GDM1 (cell line): ENCODE measurements at regions not wholly inside any gene's neighbourhood (a gene's known extent, or its start where the extent isn't known, plus 50 kb on each side); places are given as distances from the start of the nearest gene placed in this dataset.
"Not testable (repeated sequence)": the region's sequence is repeated elsewhere in the genome, so short reads cannot be mapped to it uniquely, and the experiment has no call there.

Experiments used
- DNase-seq: peaks from one replicate; lab custom pipeline; 2025; lab: John Stamatoyannopoulos, UW

DNA sequence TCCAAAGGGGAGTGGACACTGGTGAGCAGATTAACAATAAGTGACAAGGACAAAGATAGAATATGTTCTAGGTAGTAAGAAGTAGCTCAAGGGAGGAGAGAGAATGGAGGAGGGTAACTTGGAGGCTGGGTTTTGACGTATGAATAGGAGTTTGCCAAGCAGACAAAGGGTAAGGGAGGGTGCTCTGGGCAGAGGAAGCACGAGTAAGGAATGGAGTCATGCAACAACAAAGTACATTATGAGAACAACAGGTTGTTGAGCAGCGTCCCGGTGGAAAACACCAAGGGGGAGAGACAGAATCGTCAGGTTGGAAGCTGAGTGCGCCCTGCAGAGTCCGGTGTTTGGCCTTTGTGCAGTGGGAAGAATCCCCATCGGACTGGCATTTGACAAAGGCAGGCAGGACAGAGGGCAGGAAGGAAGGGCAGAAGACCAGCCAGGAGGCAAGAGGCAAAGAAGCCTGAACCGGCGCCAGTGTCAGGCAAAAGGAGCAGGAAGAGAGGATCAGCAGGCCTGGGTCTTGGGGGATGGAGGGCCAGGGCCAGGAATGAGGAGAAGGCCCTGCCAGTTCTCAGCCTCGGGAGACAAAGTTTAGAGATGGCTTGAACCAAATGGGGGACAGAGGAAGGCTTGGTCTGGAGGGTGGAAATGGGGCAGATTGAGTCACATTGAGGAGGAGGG lies 134.3 kb upstream of the TNRC6C start:
- no peak for DNase-seq

DNA sequence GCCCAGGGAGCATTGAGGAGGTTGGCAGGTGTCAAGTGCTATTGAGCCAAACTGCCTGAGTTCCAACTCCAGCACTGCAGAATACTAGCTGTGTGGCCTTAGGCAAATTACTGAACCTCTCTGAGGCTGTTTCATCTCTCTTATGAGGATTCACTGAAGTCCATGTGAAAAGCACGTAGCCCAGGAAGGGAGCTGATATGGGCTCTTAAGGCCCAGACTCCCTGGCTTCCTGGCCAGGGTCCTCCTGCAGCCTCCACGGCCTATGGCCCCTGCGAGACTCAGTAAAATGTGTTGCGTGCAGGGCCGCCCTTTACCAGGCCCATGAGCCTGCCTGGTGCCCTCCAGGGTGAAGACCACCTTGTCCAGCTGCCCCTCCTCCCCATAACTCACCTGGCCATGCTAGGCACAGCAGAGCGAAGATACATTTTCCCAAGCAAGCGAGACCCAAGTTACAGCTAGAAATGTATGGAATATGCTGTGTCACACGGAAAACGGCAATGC lies 133.7 kb upstream of the TNRC6C start:
- no peak for DNase-seq

DNA sequence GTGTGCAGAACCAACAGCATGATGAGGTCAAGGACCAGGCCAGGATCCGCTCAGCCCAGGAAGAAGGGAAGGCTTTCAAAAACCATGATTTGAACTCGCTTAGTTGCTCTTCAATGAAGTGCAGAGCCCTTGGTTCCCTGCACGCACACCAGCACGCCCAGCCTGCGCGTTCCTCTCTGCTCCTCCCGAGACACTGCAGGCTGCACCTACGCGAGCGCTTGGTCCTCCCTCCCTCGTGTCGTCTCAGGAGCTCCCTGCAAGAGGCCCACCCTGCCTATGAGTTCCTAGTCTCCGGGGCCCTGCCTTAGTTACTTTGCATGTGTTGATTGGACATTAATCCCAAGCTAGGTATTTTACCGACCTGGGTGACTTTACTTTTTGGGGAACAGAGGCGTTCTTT lies 132.9 kb upstream of the TNRC6C start:
- DNase-seq = no peak

DNA sequence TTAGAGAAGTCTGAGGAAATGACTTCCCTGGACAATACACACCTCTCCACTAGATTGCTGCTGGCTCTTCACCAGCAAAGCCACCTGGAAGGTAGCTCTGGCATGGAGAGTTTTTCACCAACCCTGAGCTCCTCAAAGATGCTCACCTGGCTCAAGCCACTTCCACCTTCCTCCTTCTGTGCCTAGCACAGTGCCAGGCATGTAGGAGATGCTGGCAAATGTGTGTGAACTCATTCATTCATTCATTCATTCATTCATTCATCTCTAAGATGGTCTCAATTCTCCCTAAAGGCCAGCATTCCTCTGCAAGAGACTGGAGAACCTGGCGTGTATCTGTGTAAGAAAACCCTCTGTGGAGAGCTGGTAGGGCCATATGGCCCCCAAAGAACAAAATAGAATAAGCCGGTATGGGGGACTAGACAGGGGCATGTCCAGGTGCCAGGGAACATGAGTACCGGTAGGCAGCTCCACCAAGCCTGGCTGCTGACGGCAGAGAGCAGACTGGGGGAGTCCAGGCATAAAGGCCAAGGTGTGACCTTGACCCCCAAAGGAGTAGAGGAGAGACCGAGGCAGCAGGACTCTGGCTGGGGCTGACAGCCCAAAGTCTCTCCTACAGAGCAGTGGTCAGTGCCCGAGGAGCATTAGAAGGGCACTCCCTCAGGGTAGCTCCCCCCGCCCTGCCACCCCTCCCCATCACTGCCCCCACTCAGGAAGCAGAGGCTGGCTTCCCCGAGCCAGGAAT lies 132.2 kb upstream of the TNRC6C start:
- DNase-seq = no peak

DNA sequence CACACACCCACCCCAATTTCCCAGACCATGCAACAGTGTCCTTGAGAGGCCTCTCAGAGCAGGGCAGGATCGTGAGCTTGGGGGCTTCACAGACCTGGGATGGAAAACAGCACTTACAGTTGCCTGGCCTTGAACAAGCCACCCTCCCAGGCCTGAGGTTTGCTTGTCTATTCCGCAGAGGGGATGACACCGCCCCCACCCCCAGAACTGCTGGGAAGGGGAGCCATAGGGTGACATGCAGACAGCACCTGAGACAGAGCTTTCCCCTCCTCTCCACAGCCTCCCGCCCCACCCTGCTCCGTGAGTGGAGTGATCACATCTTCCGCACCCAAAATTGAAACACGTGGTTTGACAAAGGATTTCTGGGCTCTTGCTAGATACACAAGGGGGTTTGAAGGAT lies 131.5 kb upstream of the TNRC6C start:
- no peak for DNase-seq

DNA sequence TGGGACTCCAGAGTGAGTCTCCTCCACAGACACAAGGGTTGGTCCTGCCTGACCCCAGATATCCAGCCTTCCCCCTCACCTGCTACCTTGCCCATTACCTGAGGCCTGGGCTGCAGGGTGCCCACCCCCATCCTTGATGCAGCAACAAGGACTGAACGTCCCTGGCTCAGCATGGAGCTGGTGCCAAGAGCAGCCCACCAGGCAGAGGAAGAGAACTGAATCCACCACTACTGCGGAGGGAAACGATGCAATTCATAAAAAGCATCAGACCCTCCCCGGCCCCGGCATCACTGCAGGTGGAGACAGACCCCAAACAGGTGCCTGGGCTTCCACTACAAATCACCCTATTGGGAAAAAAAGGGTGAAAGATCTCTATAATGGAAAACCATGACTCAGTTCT lies 131.0 kb upstream of the TNRC6C start:
- no peak for DNase-seq

DNA sequence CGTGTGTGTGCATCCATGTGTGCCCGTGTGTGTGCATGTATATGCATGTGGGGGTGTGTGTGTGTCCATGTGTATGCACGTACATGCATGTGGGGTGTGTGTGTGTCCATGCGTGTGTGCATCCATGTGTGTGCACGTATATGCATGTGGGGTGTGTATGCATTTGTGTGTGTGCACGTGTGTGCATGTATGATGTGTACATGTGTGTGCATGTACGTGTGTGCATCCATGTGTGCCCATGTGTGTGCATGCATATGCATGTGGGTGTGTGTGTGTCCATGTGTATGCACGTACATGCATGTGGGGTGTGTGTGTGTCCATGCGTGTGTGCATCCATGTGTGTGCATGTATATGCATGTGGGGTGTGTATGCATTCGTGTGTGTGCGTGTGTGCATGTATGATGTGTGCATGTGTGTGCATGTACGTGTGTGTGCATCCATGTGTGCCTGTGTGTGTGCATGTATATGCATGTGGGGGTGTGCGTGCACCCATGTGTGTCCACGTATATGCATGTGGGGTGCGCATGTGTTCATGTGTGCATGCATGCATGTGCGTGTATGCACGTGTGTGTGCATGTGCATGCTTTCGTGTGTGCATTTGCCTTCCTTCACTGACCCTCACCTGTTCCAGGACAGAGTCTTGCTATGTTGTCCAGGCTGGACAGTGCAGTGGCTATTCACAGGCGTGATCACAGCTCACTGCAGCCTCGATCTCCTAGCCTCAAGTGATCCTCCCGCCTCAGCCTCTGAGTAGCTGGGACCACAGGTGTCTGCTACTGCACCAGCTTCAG lies 129.6 kb upstream of the TNRC6C start:
- DNase-seq = no peak

DNA sequence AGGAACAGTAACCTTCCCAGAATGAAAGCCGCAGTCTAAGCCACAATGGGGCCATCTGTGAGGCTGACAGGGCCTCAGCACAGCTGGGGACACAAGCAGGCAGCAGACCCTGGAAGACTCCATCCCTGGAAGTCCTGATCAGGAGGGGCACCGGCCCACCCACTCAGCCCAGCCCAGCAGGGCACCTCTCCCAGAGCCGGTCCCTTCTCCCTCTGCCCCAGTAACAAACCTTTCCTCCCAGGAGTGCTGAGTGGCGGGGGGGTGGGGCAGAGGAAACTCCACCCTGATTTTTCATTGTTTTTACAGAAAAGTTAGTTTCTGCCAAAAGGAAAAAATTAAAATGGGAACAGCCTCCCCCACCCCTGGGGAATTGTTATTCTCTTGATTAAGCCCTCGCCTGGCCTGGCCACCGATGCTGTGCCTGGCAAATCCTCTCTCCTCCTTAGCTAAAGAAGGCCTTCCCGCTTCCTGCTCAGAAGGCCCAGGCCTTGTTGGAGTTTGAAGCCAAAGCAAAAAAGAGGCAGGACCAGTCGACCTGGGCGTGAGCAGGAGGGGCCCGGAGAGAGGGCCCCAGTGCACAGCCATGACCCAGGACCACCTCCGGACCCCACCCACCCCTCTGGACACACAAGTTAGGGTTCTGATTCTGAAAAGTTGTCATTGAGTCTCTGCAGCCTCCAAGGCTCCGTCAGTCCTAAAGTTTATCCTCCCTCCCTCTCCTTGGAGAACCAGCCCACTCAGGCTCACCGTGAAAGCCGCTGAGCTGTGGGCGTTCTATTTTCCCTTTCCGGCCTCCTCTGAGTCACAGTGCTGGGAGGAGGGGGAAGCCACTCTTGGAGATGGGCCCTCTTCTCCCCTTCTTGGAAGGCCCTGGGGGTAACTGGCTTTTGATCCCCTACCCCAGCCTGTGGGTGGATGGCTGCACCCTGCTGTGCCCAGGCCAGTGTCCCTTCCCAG lies 128.4 kb upstream of the TNRC6C start:
- peak; percentile 22 for DNase-seq

DNA sequence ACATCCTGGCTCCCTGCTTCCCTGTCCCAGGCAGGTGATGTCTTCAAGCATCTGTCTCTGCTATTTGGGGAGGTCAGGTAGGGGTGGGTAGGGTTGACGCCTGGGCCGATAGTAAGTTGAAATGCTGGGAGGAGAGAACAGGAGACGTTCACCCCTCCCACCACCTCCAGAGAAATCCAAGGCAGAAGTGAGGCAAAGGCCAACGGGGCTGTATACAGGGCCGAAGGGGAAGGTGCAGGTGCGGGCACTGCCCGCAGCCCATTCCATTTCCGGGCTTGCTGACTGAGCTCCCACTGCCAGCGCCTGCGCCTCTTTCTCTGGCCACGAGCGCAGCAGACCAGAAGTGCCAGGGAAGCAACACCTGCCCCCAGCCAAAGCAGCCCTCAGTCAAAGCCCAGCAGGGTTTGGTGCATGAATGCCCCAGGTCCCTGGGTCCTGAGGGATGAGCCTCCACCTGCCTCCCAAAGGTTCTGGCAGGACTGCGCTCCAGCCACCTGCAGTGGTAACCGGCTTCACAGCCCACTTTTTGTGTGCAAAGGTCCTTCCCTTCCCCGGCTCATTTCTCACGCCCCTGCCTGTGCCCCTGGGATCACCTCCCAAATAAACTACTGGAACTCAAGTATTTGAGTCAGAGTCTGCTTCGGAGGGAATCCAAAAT lies 127.6 kb upstream of the TNRC6C start:
- no peak for DNase-seq

DNA sequence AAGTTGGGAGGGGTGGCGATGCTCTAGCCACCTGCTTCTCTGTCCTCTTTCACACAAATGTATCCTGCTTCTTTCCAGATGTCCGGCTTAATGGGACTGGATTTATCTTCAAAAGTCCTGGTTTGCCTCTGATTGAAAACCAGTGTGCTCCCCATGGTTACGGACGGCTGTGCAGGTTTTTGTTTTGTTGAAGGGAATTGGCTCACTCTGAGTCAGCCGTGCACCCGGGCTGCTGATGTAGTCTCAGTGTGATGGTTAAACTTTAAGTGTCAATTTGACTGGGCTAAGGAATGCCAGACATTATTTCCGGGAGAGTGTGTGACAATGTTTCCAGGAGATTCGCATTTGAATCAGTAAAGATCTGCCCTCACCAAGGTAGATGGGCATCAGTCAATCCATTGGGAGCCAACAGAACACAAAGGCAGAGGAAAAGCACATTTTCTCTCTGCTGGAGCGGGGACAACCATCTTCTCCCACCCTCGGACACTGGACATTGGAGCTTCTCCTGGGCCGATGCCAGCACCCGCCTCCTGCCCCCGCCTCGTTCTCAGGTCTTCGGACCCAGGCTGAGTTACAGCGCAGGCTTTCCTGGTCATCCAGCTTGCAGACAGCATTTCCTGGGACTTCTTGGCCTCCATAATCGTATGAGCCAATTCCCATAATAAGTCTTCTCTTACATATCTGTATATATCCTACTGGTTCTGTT lies 126.9 kb upstream of the TNRC6C start:
- DNase-seq = no peak

DNA sequence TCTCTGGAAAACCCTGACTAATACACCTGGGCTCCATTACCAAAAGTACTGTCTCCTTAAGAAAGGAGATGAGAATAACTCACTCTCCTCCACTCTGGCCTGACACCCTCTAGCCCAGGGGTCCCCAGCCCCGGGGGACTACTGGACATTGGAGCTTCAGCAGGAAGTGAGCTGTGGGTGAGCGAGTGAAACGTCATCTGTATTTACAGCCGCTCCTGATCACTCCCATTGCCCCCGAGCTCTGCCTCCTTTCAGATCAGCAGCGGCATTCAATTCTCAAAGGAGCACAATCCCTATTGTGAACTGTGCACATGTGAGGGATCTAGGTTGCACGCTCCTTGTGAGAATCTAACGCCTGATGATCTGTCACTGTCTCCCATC lies 126.3 kb upstream of the TNRC6C start:
- no peak for DNase-seq

DNA sequence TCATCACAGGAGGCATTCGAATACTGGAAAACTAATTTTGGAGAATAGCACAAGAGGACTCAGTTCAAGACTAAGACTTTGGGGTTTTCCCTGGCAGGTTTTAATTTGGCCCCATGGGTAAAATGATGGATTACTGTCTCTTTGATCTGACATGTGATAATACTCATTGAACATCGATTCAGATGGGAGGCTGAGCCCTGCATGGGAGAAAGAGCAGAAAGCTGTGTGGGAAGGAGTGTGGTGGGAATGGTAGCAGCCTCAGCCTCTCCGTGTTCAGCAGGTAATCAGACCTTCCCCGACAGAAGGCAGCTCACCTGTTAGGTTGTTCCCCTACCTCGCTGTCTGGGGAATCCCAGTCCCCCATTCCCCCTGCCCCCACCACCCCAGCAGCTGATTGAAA lies 124.7 kb upstream of the TNRC6C start:
- no peak for DNase-seq

DNA sequence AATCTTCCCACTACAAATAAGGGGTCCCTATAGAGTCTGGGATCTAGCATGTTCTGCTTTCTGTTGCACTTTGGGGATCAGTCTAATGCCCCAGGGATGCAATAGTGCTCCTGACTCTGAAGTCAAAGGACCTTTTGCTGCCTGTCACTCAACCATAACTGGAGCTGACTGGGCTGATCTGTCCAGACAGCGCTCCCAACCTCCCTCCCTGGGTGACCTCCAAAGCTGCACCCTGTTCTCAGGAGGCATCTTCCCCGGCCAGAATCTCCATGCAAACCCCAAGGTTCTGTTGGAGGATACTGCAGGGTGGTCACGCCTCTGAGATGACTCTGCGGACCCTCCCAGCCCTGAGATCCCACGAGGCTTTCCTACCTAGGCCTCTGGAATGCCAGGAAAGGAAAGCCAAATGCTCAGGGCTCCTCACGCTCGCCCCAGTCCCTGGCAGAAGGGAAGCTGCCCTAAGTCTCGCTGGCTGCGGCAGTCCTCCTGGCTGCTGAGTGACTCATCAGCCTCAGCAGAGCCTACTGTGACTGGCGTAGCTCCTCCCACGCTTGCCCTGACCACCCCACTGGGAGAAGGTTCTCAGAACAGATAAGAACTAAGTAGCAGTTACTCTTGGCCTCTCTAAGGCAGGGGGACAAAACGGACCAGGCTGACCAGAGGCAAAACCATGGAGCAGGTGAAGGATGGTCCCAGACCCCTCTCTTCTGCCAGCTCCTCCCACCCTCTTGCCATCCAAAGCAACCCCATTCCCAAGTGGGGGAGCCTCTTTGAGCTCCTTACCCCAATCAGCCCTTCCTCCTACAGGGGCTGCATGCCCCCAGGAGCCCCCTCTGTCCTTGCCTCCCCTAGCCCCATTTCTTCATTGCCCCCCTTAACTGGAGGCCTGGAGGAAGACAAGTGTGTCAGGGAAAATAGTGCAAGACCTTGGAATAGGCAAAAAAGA lies 124.1 kb upstream of the TNRC6C start:
- peak; percentile 70 for DNase-seq

DNA sequence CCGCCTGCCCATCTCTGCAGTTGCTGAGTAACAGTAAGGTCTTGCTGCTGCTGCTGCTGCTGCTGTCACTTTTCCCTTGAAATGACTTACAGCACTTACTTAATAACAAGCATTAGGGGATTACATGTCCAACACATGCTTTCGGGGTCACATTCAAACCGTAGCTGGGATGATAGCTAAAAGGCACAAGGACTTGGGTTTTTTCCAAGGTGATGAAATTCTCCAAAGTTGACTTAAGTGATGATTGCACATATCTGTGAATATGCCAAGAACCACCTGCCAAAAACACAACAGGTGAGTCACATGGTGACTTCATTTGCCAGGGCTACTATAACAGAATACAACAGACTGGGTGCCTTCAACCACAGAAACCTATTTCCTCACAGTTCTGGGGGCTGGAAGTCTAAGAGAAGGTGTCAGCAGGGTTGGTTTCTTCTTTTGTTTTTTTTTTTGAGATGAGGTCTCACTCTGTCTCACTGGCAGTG lies 121.9 kb upstream of the TNRC6C start:
- no peak for DNase-seq

DNA sequence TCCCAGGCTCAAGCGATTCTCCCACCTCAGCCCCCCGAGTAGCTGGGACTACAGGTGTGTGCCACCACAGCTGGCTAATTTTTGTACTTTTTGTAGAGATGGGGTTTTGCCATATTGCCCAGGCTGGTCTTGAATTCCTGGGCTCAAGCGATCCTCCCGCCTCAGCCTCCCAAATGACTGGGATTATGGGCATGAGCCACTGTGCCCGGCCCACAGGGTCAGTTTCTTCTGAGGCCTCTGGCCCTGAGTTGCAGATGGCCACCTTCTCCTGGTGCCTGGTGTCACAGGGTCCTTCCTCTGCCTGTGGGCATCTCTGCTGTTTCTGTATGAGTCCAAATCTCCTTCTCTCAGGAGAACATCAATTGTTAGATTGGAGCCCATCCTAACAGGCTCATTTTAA lies 121.4 kb upstream of the TNRC6C start:
- not testable (repeated sequence) for DNase-seq

DNA sequence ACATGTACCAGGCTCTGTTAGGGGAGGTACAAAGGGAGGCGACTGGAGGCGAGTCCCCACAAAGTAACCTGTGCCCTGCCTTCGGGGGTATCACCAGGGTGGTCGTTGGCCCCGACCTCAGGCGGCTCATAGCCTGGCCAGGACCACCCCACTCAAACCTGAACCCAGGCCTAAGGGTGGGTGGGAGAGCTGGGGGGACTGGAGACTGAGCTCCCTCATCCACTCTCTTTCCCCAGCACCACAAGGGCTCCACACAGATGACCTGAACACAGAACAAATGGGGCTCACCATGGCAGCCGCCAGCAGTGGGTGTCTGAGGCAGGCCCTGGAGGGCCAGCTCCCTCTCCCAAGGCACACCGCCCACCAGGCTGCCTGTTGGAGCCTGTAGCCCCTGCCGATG lies 120.6 kb upstream of the TNRC6C start:
- DNase-seq = no peak

DNA sequence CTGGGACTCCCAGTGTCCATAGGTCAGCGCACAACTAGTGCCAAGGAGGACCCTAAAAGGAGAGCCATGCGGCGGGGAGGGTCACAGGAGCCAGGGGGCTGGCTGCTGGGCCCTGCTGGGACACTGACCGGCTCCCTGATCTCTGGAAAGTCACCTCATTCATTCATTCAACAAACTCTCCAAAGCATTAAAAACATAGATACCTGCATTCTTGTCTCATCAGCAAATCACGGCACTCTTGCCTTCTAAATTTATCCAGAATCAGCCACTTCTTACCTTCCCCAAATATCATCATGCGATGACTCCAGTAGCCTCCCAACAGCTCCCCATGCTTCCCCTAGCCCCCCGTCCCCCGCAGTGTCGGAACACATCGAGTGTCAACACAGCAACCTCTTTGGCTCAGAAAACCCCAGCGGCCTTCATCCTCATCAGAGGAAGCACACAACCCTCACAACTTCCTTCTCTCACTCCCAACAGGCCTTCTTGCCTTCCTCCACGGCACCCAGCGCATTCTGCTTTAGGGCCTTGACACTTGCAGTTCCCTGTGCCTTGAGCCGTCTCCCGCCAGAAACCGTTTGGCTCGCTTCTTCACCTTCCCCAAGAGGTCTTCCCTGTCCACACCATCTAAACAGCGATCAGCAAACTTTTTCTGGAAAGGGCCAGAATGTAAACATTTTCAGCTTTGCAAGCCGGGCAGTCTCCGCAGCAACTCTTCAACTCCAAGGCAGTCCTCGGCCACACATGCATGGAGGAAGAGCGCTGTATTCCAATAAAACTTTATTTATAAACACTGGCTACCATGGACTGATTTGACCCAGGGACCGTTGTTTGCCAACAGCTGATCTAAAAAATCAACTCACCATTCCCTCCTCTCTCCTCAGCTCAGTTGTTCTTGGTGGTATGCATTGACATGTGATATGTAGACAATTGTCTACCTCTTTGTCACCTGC lies 119.5 kb upstream of the TNRC6C start:
- peak; percentile 60 for DNase-seq
